GM12875 (cell line): ENCODE measurements at regions not wholly inside any gene's neighbourhood (a gene's known extent, or its start where the extent isn't known, plus 50 kb on each side); places are given as distances from the start of the nearest gene placed in this dataset.
"Not testable (repeated sequence)": the region's sequence is repeated elsewhere in the genome, so short reads cannot be mapped to it uniquely, and the experiment has no call there.

ENCODE experiments used
- H3K4me3 ChIP-seq: one replicate; pipeline ENCODE4 v1.5.1; 2011; ENCODE audit warnings: low read depth, low read length, control low read depth
- TF ChIP-seq, protein P1 (sequence below): IDR thresholded peaks from 2 replicates; pipeline ENCODE4 v1.5.1; 2011; ENCODE audit warnings: low read depth, mild to moderate bottlenecking, control low read depth, inconsistent platforms, low read length, moderate library complexity, borderline replicate concordance; ENCODE audit not compliant: insufficient read depth

DNA sequence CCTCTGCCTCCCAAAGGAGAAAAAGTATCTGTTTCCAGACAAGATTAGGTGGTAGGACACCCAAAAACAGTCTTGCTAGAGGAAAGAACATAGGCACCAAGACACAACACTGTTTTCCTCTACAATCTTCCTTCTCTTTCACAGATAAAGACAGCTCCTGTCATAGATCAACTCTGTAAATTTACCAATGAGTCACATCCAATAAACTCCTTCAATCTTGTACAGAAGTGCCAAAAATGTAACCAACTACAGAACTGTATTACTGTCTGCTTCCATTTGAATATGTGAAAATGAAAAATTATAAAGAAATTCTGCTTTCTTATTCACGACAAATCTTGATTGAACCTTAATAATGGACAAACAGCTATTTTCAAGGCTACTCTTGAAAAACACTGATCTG lies 286.9 kb downstream of the PLK2 start:
- TF ChIP-seq, protein P1, sequence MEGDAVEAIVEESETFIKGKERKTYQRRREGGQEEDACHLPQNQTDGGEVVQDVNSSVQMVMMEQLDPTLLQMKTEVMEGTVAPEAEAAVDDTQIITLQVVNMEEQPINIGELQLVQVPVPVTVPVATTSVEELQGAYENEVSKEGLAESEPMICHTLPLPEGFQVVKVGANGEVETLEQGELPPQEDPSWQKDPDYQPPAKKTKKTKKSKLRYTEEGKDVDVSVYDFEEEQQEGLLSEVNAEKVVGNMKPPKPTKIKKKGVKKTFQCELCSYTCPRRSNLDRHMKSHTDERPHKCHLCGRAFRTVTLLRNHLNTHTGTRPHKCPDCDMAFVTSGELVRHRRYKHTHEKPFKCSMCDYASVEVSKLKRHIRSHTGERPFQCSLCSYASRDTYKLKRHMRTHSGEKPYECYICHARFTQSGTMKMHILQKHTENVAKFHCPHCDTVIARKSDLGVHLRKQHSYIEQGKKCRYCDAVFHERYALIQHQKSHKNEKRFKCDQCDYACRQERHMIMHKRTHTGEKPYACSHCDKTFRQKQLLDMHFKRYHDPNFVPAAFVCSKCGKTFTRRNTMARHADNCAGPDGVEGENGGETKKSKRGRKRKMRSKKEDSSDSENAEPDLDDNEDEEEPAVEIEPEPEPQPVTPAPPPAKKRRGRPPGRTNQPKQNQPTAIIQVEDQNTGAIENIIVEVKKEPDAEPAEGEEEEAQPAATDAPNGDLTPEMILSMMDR: no peak
- no peak overlapping the region for H3K4me3 ChIP-seq

- TF ChIP-seq, protein P1: no peak
- no peak overlapping the region for H3K4me3 ChIP-seq
Measured at GRCh38 chr5:58165152-58165551, 294.7 kb downstream of the PLK2 start.

- not testable (repeated sequence) for H3K4me3 ChIP-seq
Measured at GRCh38 chr5:58161889-58162288, 298.0 kb downstream of the PLK2 start.

- H3K4me3 ChIP-seq: no peak overlapping the region
- TF ChIP-seq, protein P1: no peak
Measured at GRCh38 chr5:58156973-58157701, 302.7 kb downstream of the PLK2 start.

DNA sequence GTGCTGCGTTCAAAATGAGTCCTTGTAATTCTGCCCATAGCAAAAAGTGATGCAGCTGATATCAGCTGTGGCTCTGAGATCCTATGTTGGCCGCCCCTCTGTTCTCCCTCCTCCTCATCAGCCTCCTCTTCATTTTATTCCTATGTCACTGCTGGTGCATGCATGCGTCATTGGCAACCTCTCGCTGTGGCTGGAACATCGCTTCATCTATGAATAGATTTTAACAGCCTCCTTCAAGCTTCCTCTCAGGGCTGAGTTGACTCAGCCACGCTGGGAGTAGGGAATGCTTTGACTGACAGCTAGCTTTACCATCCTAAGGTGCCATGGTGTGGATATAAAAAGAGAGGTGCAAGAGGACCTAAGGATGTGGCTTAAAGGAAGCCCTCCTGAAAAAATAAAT lies 303.5 kb downstream of the PLK2 start:
- TF ChIP-seq, protein P1: no peak
- no peak overlapping the region for H3K4me3 ChIP-seq

GRCh38 chr5:58153255-58153654 lies 306.6 kb downstream of the PLK2 start:
- TF ChIP-seq, protein P1: no peak

GRCh38 chr5:58151414-58151813 lies 308.5 kb downstream of the PLK2 start:
- TF ChIP-seq, protein P1: no peak

More at GRCh38 chr5:58153255-58153654, 306.6 kb downstream of the PLK2 start:
- no peak overlapping the region for H3K4me3 ChIP-seq

GRCh38 chr5:58150926-58151325 lies 309.0 kb downstream of the PLK2 start:
- TF ChIP-seq, protein P1: no peak
- no peak overlapping the region for H3K4me3 ChIP-seq

More at GRCh38 chr5:58151414-58151813, 308.5 kb downstream of the PLK2 start:
- no peak overlapping the region for H3K4me3 ChIP-seq
